GM12878 (cell line): ENCODE measurements at regions not wholly inside any gene's neighbourhood (a gene's known extent, or its start where the extent isn't known, plus 50 kb on each side); places are given as distances from the start of the nearest gene placed in this dataset.
A peak's percentile ranks its signal among the peaks of the same experiment; 100 is the strongest.

ENCODE experiments used
- BACH1 ChIP-seq: fragments of 450-650 bp; IDR thresholded peaks from 2 replicates; pipeline ENCODE4 v1.6.1; 2017; ENCODE audit warnings: mild to moderate bottlenecking, borderline replicate concordance
- BHLHE40 ChIP-seq, 2 experiments: fragments of 450-650 bp in 1 of 2; IDR thresholded peaks; 2 replicates each; pipeline ENCODE4 v1.6.1; 2011 to 2017; ENCODE audit warnings: low read depth in 2 of 2, borderline replicate concordance in 1 of 2, improper control_type of control experiment in 1 of 2, low read length in 1 of 2, mild to moderate bottlenecking in 1 of 2
- EED ChIP-seq: sonication (generic); IDR thresholded peaks from 2 replicates; pipeline ENCODE4 v1.6.1; 2016; ENCODE audit warnings: antibody characterized with exemption, low read depth
- KLF5 ChIP-seq: fragments of 450-650 bp; IDR thresholded peaks from 2 replicates; pipeline ENCODE4 v1.6.1; 2014; ENCODE audit warnings: mild to moderate bottlenecking; ENCODE audit not compliant: partially characterized antibody
- LARP7 ChIP-seq: fragments of 450-650 bp; IDR thresholded peaks from 2 replicates; pipeline ENCODE4 v1.6.1; 2017; ENCODE audit warnings: mild to moderate bottlenecking
- NFXL1 ChIP-seq: fragments of 450-650 bp; IDR thresholded peaks from 2 replicates; pipeline ENCODE4 v1.6.1; 2017; ENCODE audit warnings: antibody characterized with exemption, mild to moderate bottlenecking, borderline replicate concordance
- RB1 ChIP-seq: fragments of 450-650 bp; formaldehyde crosslinking; IDR thresholded peaks from 2 replicates; pipeline ENCODE4 v1.6.1; 2017; ENCODE audit warnings: mild to moderate bottlenecking, borderline replicate concordance
- ZBTB4 ChIP-seq: fragments of 450-650 bp; formaldehyde crosslinking; IDR thresholded peaks from 2 replicates; pipeline ENCODE4 v1.4.0; 2022; ENCODE audit warnings: mild to moderate bottlenecking, moderate library complexity
- ZNF207 ChIP-seq: fragments of 450-650 bp; IDR thresholded peaks from 2 replicates; pipeline ENCODE4 v1.6.1; 2014; ENCODE audit warnings: antibody characterized with exemption, mild to moderate bottlenecking, borderline replicate concordance
- ZNF592 ChIP-seq: fragments of 450-650 bp; IDR thresholded peaks from 2 replicates; pipeline ENCODE4 v1.6.1; 2017; ENCODE audit warnings: mild to moderate bottlenecking, moderate library complexity
- TF ChIP-seq, protein P1 (sequence below): fragments of 450-650 bp; formaldehyde crosslinking; IDR thresholded peaks from 2 replicates; pipeline ENCODE4 v1.4.0; 2020; ENCODE audit warnings: mild to moderate bottlenecking, moderate library complexity
- TF ChIP-seq, protein P2 (sequence below): fragments of 450-650 bp; IDR thresholded peaks from 2 replicates; pipeline ENCODE4 v1.6.1; 2018; ENCODE audit warnings: mild to moderate bottlenecking, low read depth, moderate library complexity; ENCODE audit not compliant: partially characterized antibody
- TF ChIP-seq, protein P3 (sequence below): fragments of 450-650 bp; IDR thresholded peaks from 2 replicates; pipeline ENCODE4 v1.6.1; 2014; ENCODE audit warnings: mild to moderate bottlenecking

DNA sequence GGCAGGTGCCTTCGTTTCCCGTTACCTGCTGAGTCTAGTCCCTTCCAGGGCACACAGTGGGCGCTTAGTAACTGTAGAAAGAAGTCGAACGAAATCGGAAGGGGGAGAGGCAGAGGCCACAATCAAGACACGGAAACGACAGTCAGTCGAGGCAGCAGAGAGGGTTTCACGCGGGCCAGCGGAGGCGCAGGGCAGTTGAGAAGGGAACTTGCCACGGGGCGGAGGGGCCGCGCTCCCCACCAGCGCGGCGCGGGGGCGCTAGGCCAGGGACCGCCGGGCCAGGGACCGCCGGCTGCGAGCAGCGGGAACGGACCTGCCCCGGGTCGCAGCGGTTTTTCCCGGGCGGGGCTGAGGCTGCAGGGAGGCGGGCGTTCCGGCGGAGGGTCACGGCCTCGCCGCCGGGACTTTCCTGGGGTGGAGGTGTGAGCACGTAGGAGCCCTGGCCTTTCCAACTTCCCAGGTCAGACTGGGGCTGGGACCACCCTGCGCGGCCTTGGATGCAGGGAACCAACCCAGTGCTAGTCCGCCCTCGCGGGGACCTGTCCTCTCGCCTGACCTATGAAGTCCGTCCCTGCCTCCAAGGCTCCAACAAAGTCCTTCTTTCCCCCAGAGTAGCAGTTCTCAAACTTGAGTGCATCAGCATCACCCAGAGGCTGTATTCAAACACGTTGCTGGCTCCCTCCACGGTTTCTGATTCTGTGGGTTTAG, 150.1 kb upstream of the FGGY start (continued):
- TF ChIP-seq, protein P1, sequence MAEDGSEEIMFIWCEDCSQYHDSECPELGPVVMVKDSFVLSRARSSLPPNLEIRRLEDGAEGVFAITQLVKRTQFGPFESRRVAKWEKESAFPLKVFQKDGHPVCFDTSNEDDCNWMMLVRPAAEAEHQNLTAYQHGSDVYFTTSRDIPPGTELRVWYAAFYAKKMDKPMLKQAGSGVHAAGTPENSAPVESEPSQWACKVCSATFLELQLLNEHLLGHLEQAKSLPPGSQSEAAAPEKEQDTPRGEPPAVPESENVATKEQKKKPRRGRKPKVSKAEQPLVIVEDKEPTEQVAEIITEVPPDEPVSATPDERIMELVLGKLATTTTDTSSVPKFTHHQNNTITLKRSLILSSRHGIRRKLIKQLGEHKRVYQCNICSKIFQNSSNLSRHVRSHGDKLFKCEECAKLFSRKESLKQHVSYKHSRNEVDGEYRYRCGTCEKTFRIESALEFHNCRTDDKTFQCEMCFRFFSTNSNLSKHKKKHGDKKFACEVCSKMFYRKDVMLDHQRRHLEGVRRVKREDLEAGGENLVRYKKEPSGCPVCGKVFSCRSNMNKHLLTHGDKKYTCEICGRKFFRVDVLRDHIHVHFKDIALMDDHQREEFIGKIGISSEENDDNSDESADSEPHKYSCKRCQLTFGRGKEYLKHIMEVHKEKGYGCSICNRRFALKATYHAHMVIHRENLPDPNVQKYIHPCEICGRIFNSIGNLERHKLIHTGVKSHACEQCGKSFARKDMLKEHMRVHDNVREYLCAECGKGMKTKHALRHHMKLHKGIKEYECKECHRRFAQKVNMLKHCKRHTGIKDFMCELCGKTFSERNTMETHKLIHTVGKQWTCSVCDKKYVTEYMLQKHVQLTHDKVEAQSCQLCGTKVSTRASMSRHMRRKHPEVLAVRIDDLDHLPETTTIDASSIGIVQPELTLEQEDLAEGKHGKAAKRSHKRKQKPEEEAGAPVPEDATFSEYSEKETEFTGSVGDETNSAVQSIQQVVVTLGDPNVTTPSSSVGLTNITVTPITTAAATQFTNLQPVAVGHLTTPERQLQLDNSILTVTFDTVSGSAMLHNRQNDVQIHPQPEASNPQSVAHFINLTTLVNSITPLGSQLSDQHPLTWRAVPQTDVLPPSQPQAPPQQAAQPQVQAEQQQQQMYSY (CRISPR knock-in tag): no peak
- TF ChIP-seq BHLHE40 (IDR thresholded peaks at IDR 0.05; ENCODE audit: borderline replicate concordance in 1 of 2, low read depth in 2 of 2, low read length in 1 of 2): peak in 1 of 2 experiments; percentile 31; a peak in 1 of 4 replicates
- TF ChIP-seq, protein P2, sequence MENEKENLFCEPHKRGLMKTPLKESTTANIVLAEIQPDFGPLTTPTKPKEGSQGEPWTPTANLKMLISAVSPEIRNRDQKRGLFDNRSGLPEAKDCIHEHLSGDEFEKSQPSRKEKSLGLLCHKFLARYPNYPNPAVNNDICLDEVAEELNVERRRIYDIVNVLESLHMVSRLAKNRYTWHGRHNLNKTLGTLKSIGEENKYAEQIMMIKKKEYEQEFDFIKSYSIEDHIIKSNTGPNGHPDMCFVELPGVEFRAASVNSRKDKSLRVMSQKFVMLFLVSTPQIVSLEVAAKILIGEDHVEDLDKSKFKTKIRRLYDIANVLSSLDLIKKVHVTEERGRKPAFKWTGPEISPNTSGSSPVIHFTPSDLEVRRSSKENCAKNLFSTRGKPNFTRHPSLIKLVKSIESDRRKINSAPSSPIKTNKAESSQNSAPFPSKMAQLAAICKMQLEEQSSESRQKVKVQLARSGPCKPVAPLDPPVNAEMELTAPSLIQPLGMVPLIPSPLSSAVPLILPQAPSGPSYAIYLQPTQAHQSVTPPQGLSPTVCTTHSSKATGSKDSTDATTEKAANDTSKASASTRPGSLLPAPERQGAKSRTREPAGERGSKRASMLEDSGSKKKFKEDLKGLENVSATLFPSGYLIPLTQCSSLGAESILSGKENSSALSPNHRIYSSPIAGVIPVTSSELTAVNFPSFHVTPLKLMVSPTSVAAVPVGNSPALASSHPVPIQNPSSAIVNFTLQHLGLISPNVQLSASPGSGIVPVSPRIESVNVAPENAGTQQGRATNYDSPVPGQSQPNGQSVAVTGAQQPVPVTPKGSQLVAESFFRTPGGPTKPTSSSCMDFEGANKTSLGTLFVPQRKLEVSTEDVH: no peak
- 0 out of 2 replicates have a peak, but pooled peaks have one; percentile 47 for TF ChIP-seq BACH1
- peak; percentile 82 for TF ChIP-seq LARP7
- TF ChIP-seq, protein P3, sequence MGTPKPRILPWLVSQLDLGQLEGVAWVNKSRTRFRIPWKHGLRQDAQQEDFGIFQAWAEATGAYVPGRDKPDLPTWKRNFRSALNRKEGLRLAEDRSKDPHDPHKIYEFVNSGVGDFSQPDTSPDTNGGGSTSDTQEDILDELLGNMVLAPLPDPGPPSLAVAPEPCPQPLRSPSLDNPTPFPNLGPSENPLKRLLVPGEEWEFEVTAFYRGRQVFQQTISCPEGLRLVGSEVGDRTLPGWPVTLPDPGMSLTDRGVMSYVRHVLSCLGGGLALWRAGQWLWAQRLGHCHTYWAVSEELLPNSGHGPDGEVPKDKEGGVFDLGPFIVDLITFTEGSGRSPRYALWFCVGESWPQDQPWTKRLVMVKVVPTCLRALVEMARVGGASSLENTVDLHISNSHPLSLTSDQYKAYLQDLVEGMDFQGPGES: no peak
- TF ChIP-seq ZNF592: no peak
- no peak for TF ChIP-seq ZBTB4 (CRISPR knock-in tag)
- peak; percentile 79 for TF ChIP-seq EED
- TF ChIP-seq RB1: 0 out of 2 replicates have a peak, but pooled peaks have one; percentile 2
- no peak for TF ChIP-seq NFXL1
- TF ChIP-seq KLF5: peak; percentile 19
- TF ChIP-seq ZNF207: no peak
